Prostate gland (tissue), 2 donors: ENCODE measurements at regions not wholly inside any gene's neighbourhood (a gene's known extent, or its start where the extent isn't known, plus 50 kb on each side); places are given as distances from the start of the nearest gene placed in this dataset.

ENCODE experiments used
- DNase-seq: peaks from one replicate; pipeline ENCODE4 v3.0.0-alpha.2; 2019; ENCODE audit warnings: low spot score
- H3K27ac ChIP-seq, 2 donors: fragments of 200-600 bp; sonication (generic); 2 replicates each; pipeline ENCODE4 v1.5.1; 2017 to 2019
- H3K27me3 ChIP-seq: fragments of 200-600 bp; sonication (generic); replicated peaks from 2 replicates; pipeline ENCODE4 v1.5.1; 2019; ENCODE audit not compliant: insufficient read depth
- H3K36me3 ChIP-seq, 2 donors: fragments of 200-600 bp; sonication (generic); 1 replicate in 1 of 2; 2 replicates in 1 of 2; pipeline versions ENCODE4 v1.5.1 to v1.8.1; 2017 to 2019
- H3K4me1 ChIP-seq: fragments of 200-600 bp; sonication (generic); replicated peaks from 2 replicates; pipeline ENCODE4 v1.5.1; 2019
- H3K4me3 ChIP-seq, 2 donors: fragments of 200-600 bp; sonication (generic); 2 replicates each; pipeline ENCODE4 v1.5.1; 2017 to 2019
- H3K9me3 ChIP-seq: fragments of 200-600 bp; sonication (generic); 2 replicates; pipeline ENCODE4 v1.5.1; 2017
- CTCF ChIP-seq, 4 experiments: fragments of 200-600 bp in 2 of 4; fragments of 450-650 bp in 2 of 4; sonication (generic) in 2 of 4; IDR thresholded peaks; 1 replicate in 3 of 4; 2 replicates in 1 of 4; pipeline ENCODE4 v1.5.1; 2016 to 2019; ENCODE audit warnings: antibody characterized with exemption in 4 of 4, mild to moderate bottlenecking in 2 of 4, moderate library complexity in 2 of 4
- POLR2A ChIP-seq: fragments of 450-650 bp; IDR thresholded peaks from one replicate; pipeline ENCODE4 v1.6.1; 2016; ENCODE audit warnings: antibody characterized with exemption, mild to moderate bottlenecking
- POLR2AphosphoS5 ChIP-seq: sonication (generic); formaldehyde crosslinking; IDR thresholded peaks from one replicate; pipeline ENCODE4 v1.6.1; 2017; ENCODE audit warnings: antibody characterized with exemption
- WGBS: methylation state at CpG from one replicate; pipeline ENCODE4 v1.1.5; 2018; 5-methylcytosine and 5-hydroxymethylcytosine counted together
- intact Hi-C: fragments of 100-400 bp; cut with DNase I; formaldehyde crosslinking; loops from one replicate; pipeline ENCODE4 v1.14.2; 2022

GRCh38 chr7:81499262-81500116 is 270.4 kb downstream of the HGF start:
- 55% methylated on average over 4 of the region's 4 CpGs for WGBS

DNA sequence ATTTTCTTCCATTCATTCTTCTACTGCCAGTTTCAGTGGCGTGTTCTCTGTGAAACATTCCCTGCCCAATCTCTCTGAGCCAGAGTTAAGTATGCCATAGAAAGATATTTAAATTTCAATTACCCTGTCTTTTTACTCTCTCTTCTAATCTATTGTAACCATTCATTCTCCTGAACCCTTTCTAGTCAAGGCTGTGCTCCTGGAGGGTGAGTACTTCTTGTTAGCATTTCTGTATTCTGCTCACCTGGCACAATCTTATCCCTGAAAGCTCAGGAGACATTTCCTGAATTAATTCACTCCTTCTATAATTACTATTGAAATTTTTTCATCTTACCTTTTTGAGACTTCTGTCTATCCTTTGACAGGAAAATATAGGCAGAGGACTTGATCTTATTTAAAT is 271.7 kb downstream of the HGF start:
- TF ChIP-seq POLR2A (no peak), CTCF (IDR thresholded peaks at IDR 0.05) (no peak), POLR2AphosphoS5 (no peak)
- Histone ChIP-seq H3K36me3 (no peaks in the 10 kb centered on the region), H3K9me3 (no peaks in the 10 kb centered on the region), H3K4me3 (no peak overlapping the region), H3K4me1 (no peaks in the 10 kb centered on the region), H3K27me3 (peaks cover 3% of the 10 kb centered on the region), H3K27ac (no peak overlapping the region)
- intact Hi-C loops: loop anchor here (5.0 kb wide), 1 partner anchor 1069 kb away; no protein-coding TSS in a partner anchor
- DNase-seq: no peak
- 92% methylated on average over 1 of the region's 1 CpG for WGBS

More at GRCh38 chr7:81499262-81500116, 270.4 kb downstream of the HGF start:
- intact Hi-C loops: loop anchor here (5.0 kb wide), 3 partner anchors 268 to 1068 kb away; no protein-coding TSS in a partner anchor
- Histone ChIP-seq H3K36me3 (no peaks in the 10 kb centered on the region), H3K4me3 (no peak overlapping the region), H3K27ac (peak overlapping the region; percentile 11 to 25), H3K4me1 (no peaks in the 10 kb centered on the region), H3K9me3 (no peaks in the 10 kb centered on the region), H3K27me3 (peaks cover 3% of the 10 kb centered on the region)
- peak; percentile 49 for DNase-seq
- TF ChIP-seq POLR2A (no peak), CTCF (IDR thresholded peaks at IDR 0.05) (peak; percentile 52 to 87 (median 64)), POLR2AphosphoS5 (peak; percentile 39)

DNA sequence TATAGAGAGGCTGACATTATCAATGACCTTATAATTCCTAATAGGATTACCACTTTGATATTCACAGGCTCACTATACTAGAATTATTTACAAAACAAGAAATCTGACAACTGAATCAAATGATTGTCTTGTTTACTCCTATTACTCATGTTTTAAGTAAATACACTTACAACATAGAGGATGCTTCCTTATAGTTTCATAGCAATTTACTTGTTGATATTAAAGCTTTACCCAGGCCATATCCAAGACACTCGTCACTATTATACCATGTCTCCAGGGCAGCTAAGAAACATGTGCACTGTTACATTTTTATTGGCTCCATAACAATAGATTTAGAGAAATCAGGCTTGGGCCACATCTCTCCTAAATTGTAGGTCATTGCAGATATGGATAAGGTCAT is 276.9 kb downstream of the HGF start:
- no peak for TF ChIP-seq POLR2A
- no peak for TF ChIP-seq POLR2AphosphoS5
- no peak for TF ChIP-seq CTCF (IDR thresholded peaks at IDR 0.05)
- no peak overlapping the region for H3K27ac ChIP-seq
- DNase-seq: no peak
- H3K36me3 ChIP-seq: no peaks in the 10 kb centered on the region
- no peak overlapping the region for H3K4me3 ChIP-seq
- intact Hi-C loops: no loop called here
- H3K9me3 ChIP-seq: no peaks in the 10 kb centered on the region
- WGBS: 76% methylated on average over 1 of the region's 1 CpG
- peaks cover 6% of the 10 kb centered on the region for H3K27me3 ChIP-seq
- H3K4me1 ChIP-seq: no peaks in the 10 kb centered on the region

DNA sequence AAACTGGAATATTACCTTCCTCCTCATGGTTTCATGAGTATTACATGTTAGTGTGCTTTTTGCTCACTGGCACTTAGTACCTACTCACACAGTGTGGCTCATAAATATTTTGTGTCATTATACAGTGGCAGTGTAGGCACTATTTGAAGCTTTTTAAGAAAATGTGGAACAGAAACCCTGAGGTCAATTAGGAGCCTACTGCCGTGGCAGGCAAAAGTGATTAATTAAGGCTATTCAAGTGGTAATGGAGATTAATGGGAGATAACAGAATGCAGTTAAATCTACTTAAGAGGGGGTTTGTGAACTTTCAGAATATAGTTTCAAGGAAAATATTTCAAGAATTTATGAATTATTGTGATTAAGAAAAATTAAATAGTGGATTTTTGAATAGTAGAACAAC is 277.6 kb downstream of the HGF start:
- TF ChIP-seq CTCF (IDR thresholded peaks at IDR 0.05): no peak
- no peak for TF ChIP-seq POLR2AphosphoS5
- TF ChIP-seq POLR2A: no peak
- intact Hi-C loops: no loop called here

GRCh38 chr7:81491573-81491972 is 278.3 kb downstream of the HGF start:
- H3K9me3 ChIP-seq: no peaks in the 10 kb centered on the region
- peaks cover 6% of the 10 kb centered on the region for H3K27me3 ChIP-seq
- 30% methylated on average over 3 of the region's 3 CpGs for WGBS
- intact Hi-C loops: no loop called here
- H3K36me3 ChIP-seq: no peaks in the 10 kb centered on the region
- H3K27ac ChIP-seq: no peak overlapping the region
- H3K4me1 ChIP-seq: no peaks in the 10 kb centered on the region
- no peak for TF ChIP-seq POLR2A
- TF ChIP-seq POLR2AphosphoS5: peak; percentile 32
- TF ChIP-seq CTCF (IDR thresholded peaks at IDR 0.05): no peak
- H3K4me3 ChIP-seq: no peak overlapping the region
- DNase-seq: no peak

More for the DNA sequence above, 277.6 kb downstream of the HGF start:
- Histone ChIP-seq H3K4me1 (no peaks in the 10 kb centered on the region), H3K27me3 (peaks cover 6% of the 10 kb centered on the region), H3K9me3 (no peaks in the 10 kb centered on the region), H3K27ac (no peak overlapping the region), H3K36me3 (no peaks in the 10 kb centered on the region), H3K4me3 (no peak overlapping the region)
- DNase-seq: no peak
- WGBS: 71% methylated on average over 1 of the region's 1 CpG
